ENCODE measurements at regions not wholly inside any gene's neighbourhood (a gene's known extent, or its start where the extent isn't known, plus 50 kb on each side); places are given as distances from the start of the nearest gene placed in this dataset.

- DNase-seq: no peak
These were observed 56.7 kb upstream of the SLC7A11 start for GRCh38 chr4:138298866-138299265.

GRCh38 chr4:138298431-138298830 is 56.3 kb upstream of the SLC7A11 start:
- DNase-seq: no peak

- DNase-seq: no peak
These were observed 55.7 kb upstream of the SLC7A11 start for GRCh38 chr4:138297743-138298405.

GRCh38 chr4:138292321-138292720 is 50.2 kb upstream of the SLC7A11 start:
- no peak for DNase-seq

All from stimulated activated CD4-positive, alpha-beta T cell treated with anti-CD3 and anti-CD28 coated beads, Interleukin-2, amount 100 ng/mL, for 24 hours (primary cell).